Endodermal cell (in vitro differentiated cells): ENCODE measurements at regions not wholly inside any gene's neighbourhood (a gene's known extent, or its start where the extent isn't known, plus 50 kb on each side); places are given as distances from the start of the nearest gene placed in this dataset.

Experiments used
- DNase-seq: peaks from one replicate; pipeline ENCODE4 v3.0.0-alpha.2; 2017
- H3K27ac ChIP-seq: 2 replicates; pipeline ENCODE4 v1.5.1; 2013; ENCODE audit warnings: mild to moderate bottlenecking, low read depth, low read length, moderate library complexity
- H3K27me3 ChIP-seq: 2 replicates; pipeline ENCODE4 v1.6.1; 2013; ENCODE audit warnings: mild to moderate bottlenecking, low read length, moderate library complexity; ENCODE audit not compliant: insufficient read depth, control insufficient read depth, poor library complexity, severe bottlenecking
- H3K36me3 ChIP-seq: 2 replicates; pipeline ENCODE4 v1.7.0; 2013; ENCODE audit warnings: mild to moderate bottlenecking, low read length, moderate library complexity; ENCODE audit not compliant: control insufficient read depth, insufficient read depth
- H3K4me1 ChIP-seq: one replicate; pipeline ENCODE4 v1.7.0; 2013; ENCODE audit warnings: low read length; ENCODE audit not compliant: control insufficient read depth, insufficient read depth
- H3K4me3 ChIP-seq: 2 replicates; pipeline ENCODE4 v1.5.1; 2013; ENCODE audit warnings: mild to moderate bottlenecking, low read length, moderate library complexity
- H3K9ac ChIP-seq: 2 replicates; pipeline ENCODE4 v1.6.1; 2013; ENCODE audit warnings: mild to moderate bottlenecking, low read length, moderate library complexity; ENCODE audit not compliant: poor library complexity, severe bottlenecking; ENCODE audit errors: extremely low read depth
- H3K9me3 ChIP-seq: 2 replicates; pipeline ENCODE4 v1.6.1; 2013; ENCODE audit warnings: mild to moderate bottlenecking, low read length, moderate library complexity; ENCODE audit not compliant: control insufficient read depth
- H3K27ac Mint-ChIP-seq: 2 replicates; pipeline ENCODE4 v1.8.0; 2020; ENCODE audit warnings: mixed read lengths
- H3K27me3 Mint-ChIP-seq: 2 replicates; pipeline ENCODE4 v1.8.0; 2021; ENCODE audit warnings: mild to moderate bottlenecking, mixed read lengths; ENCODE audit not compliant: insufficient read depth
- H3K36me3 Mint-ChIP-seq: 2 replicates; pipeline ENCODE4 v1.8.0; 2020; ENCODE audit warnings: low read depth, mixed read lengths
- H3K4me1 Mint-ChIP-seq: 2 replicates; pipeline ENCODE4 v1.8.0; 2020; ENCODE audit warnings: mixed read lengths
- H3K4me3 Mint-ChIP-seq: 2 replicates; pipeline ENCODE4 v1.8.0; 2020; ENCODE audit warnings: mild to moderate bottlenecking, moderate library complexity, mixed read lengths
- H3K9me3 Mint-ChIP-seq: 2 replicates; pipeline ENCODE4 v1.8.0; 2020; ENCODE audit warnings: mild to moderate bottlenecking, mixed read lengths
- CTCF ChIP-seq: fragments of 200-600 bp; sonication (generic); conservative IDR thresholded peaks from 2 replicates; pipeline ENCODE4 v1.5.0; 2021; ENCODE audit warnings: antibody characterized with exemption, mild to moderate bottlenecking
- WGBS, 2 experiments: methylation state at CpG; one replicate each; pipeline versions ENCODE4 v1.1.5 to v1.1.7; 2013; ENCODE audit warnings: missing lambda C conversion rate in 2 of 2, mixed read lengths in 1 of 2; ENCODE audit not compliant: insufficient coverage in 1 of 2, insufficient read length in 1 of 2; 5-methylcytosine and 5-hydroxymethylcytosine counted together

DNA sequence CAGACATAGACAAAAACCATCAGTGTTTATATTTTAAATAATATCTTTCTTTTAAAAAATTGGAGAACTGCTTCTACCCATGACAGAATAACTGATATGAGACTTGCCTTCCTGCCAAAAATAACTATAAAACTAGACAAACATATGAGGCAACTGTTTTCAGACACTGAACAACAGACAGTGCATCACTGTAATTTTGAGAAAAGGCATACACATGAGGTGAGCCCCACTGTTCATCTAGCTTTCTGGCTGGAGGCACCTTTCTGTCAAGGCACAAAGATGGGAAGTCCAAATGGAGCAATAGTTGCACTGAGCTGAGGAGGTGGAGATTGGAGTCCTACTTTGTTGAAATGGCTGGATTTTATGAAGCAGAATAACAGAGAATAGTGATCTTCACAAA is 71.9 kb upstream of the ZNF507 start:
- no peak overlapping the region for H3K4me3 ChIP-seq
- H3K9ac ChIP-seq, result no peak overlapping the region
- peaks cover 5% of the 10 kb centered on the region for H3K9me3 ChIP-seq
- H3K4me1 Mint-ChIP-seq, result no peaks in the 10 kb centered on the region
- H3K4me1 ChIP-seq, result no peaks in the 10 kb centered on the region
- no peak overlapping the region for H3K27ac ChIP-seq
- no peaks in the 10 kb centered on the region for H3K27me3 ChIP-seq
- DNase-seq, result no peak
- no peak for TF ChIP-seq CTCF
- H3K4me3 Mint-ChIP-seq, result no peak overlapping the region
- no peak overlapping the region for H3K27ac Mint-ChIP-seq
- H3K36me3 ChIP-seq, result no peaks in the 10 kb centered on the region
- peaks cover 7% of the 10 kb centered on the region for H3K27me3 Mint-ChIP-seq
- peaks cover 2% of the 10 kb centered on the region for H3K9me3 Mint-ChIP-seq
- H3K36me3 Mint-ChIP-seq, result no peaks in the 10 kb centered on the region

GRCh38 chr19:32287086-32287485 is 58.3 kb upstream of the ZNF507 start:
- no peaks in the 10 kb centered on the region for H3K36me3 Mint-ChIP-seq
- WGBS, 2 experiments, result 89 to 90% methylated on average over 1 to 4 of the region's 4 CpGs
- H3K4me1 Mint-ChIP-seq, result peaks cover 8% of the 10 kb centered on the region
- no peaks in the 10 kb centered on the region for H3K9me3 Mint-ChIP-seq
- no peak overlapping the region for H3K4me3 Mint-ChIP-seq
- no peaks in the 10 kb centered on the region for H3K27me3 ChIP-seq
- no peaks in the 10 kb centered on the region for H3K4me1 ChIP-seq
- no peak overlapping the region for H3K27ac ChIP-seq
- no peak overlapping the region for H3K4me3 ChIP-seq
- no peak for DNase-seq
- peaks cover 3% of the 10 kb centered on the region for H3K27me3 Mint-ChIP-seq
- H3K9me3 ChIP-seq, result no peaks in the 10 kb centered on the region
- no peaks in the 10 kb centered on the region for H3K36me3 ChIP-seq
- TF ChIP-seq CTCF, result no peak
- H3K9ac ChIP-seq, result no peak overlapping the region
- H3K27ac Mint-ChIP-seq, result no peak overlapping the region

- Mint-ChIP-seq H3K27ac (no peak overlapping the region), H3K36me3 (no peaks in the 10 kb centered on the region), H3K4me1 (peaks cover 8% of the 10 kb centered on the region), H3K4me3 (no peak overlapping the region), H3K9me3 (no peaks in the 10 kb centered on the region), H3K27me3 (peaks cover 3% of the 10 kb centered on the region)
- Histone ChIP-seq H3K36me3 (no peaks in the 10 kb centered on the region), H3K4me3 (no peak overlapping the region), H3K27ac (no peak overlapping the region), H3K9me3 (no peaks in the 10 kb centered on the region), H3K4me1 (no peaks in the 10 kb centered on the region), H3K9ac (no peak overlapping the region), H3K27me3 (no peaks in the 10 kb centered on the region)
- DNase-seq, result peak; percentile 92
- WGBS, 2 experiments, result 34 to 44% methylated on average over 7 to 12 of the region's 12 CpGs
- TF ChIP-seq CTCF, result peak; percentile 78
These were observed 57.6 kb upstream of the ZNF507 start for GRCh38 chr19:32287811-32288227.
